Erythroblast (primary cell): ENCODE measurements at regions not wholly inside any gene's neighbourhood (a gene's known extent, or its start where the extent isn't known, plus 50 kb on each side); places are given as distances from the start of the nearest gene placed in this dataset.

Experiments used
- GATA1 ChIP-seq: IDR thresholded peaks from 2 replicates; pipeline ENCODE4 v1.6.1; 2011; ENCODE audit warnings: low read depth, mild to moderate bottlenecking, control low read depth, low read length, moderate library complexity
- POLR2A ChIP-seq: IDR thresholded peaks from 2 replicates; pipeline ENCODE4 v1.6.1; 2011; ENCODE audit warnings: mild to moderate bottlenecking, low read length

DNA sequence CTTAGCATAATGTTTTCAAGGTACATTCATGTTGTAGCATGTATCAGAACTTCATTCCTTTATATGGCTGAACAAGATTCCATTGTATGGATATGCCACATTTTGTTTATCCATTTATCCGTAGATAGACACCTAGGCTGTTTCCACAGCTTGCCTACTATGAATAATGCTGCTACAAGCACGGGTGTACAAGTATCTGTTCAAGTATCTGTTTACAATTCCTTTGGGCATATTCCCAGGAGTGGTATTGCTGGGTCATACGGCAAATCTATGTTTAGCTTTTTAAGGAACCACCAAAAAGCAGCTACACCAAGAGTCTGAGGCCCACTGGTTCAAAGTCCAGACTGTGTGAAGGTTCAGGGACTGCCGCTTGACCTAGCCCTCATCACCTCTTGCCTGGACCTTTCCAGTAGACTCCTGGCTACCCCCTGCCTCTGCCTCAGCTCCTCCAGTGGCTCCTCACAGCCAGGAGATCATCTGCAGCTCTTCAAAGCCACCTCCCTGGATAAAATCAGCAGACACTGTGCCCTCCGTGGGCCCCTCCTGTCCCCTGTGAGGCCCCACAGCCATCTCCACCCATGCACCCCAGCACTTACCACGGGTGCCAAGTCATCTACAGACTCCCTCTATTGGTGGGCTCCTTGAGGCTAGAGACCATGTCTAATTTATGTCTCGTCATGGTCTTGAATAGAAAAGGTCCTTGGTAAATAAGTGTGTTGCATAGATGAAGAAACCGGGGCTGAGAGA is 160.3 kb downstream of the MN1 start:
- TF ChIP-seq POLR2A (no peak), GATA1 (no peak)
